HCT116 (cell line): ENCODE measurements at regions not wholly inside any gene's neighbourhood (a gene's known extent, or its start where the extent isn't known, plus 50 kb on each side); places are given as distances from the start of the nearest gene placed in this dataset.

Experiments used
- ATAC-seq: fragments of 200-7000 bp; cut with Tn5 transposase; 2 replicates; pipeline ENCODE4 v1.9.1; 2020; ENCODE audit warnings: mild to moderate bottlenecking, moderate library complexity
- BruUV-seq: library from RNA; stranded (reverse); fragments of 400-500 nt; replicated peaks from 2 replicates; lab custom pipeline; 2021; lab: Mats Ljungman, UMichigan
- CTCF ChIA-PET: fragments of 300-600 bp; sonication (Branson Sonifier 250); formaldehyde crosslinking; loops from one replicate; lab custom pipeline; 2021; ENCODE audit warnings: antibody characterized with exemption; lab: Charles Lee
- POLR2A ChIA-PET: fragments of 300-600, 350-600 bp; sonication (Branson Sonifier 250); formaldehyde crosslinking; loops from one replicate; lab custom pipeline; 2021; ENCODE audit warnings: antibody characterized with exemption; lab: Charles Lee
- RAD21 ChIA-PET, 2 experiments: fragments of 300-600 bp; sonication (Branson Sonifier 250); formaldehyde crosslinking; loops; one replicate each; lab custom pipeline; 2023; ENCODE audit warnings: low total read pairs in 2 of 2; ENCODE audit not compliant: uncharacterized antibody in 2 of 2, unreplicated experiment in 2 of 2, low non-redundant PET in 1 of 2; lab: Charles Lee
- DNase-seq: peaks from one replicate; pipeline ENCODE4 v3.0.0-alpha.2; 2010; ENCODE audit warnings: low read depth, low spot score
- H2AFZ ChIP-seq: fragments of 200-600 bp; shearing (Covaris generic), sonication (generic); 2 replicates; pipeline ENCODE4 v1.6.1; 2017; ENCODE audit warnings: low read depth, mixed run types, mixed read lengths, antibody characterized with exemption, low read length; ENCODE audit not compliant: poor library complexity, severe bottlenecking
- H3K27ac ChIP-seq: 2 replicates; pipeline ENCODE4 v1.5.1; 2012; ENCODE audit warnings: low read depth, low read length
- H3K27me3 ChIP-seq: fragments of 200-600 bp; sonication (generic); 2 replicates; pipeline ENCODE4 v1.6.1; 2016; ENCODE audit warnings: mixed run types, low read length, mixed read lengths; ENCODE audit not compliant: insufficient read depth
- H3K36me3 ChIP-seq, 2 experiments: fragments of 200-500 bp in 1 of 2; fragments of 200-600 bp in 1 of 2; sonication (Bioruptor generic) in 1 of 2; sonication (generic) in 1 of 2; 2 replicates each; pipeline versions ENCODE4 v1.5.1 to v1.6.1; 2014 to 2016; ENCODE audit warnings: low read length in 2 of 2, inconsistent platforms in 1 of 2, mixed read lengths in 1 of 2, mixed run types in 1 of 2; ENCODE audit not compliant: insufficient read depth in 2 of 2, control insufficient read depth in 1 of 2
- H3K4me1 ChIP-seq, 2 experiments: fragments of 200-600 bp in 1 of 2; sonication (generic) in 1 of 2; 2 replicates each; pipeline versions ENCODE4 v1.5.1 to v1.6.1; 2012 to 2017; ENCODE audit warnings: low read length in 2 of 2, inconsistent platforms in 1 of 2, mild to moderate bottlenecking in 1 of 2, mixed read lengths in 1 of 2, mixed run types in 1 of 2, moderate library complexity in 1 of 2; ENCODE audit not compliant: insufficient read depth in 2 of 2, control insufficient read depth in 1 of 2
- H3K4me2 ChIP-seq: fragments of 200-600 bp; sonication (generic); 2 replicates; pipeline ENCODE4 v1.6.1; 2017; ENCODE audit warnings: mixed run types, low read length, mixed read lengths
- H3K4me3 ChIP-seq, 2 experiments: fragments of 200-600 bp in 1 of 2; sonication (generic) in 1 of 2; replicated peaks in 1 of 2; 2 replicates each; pipeline ENCODE4 v1.5.1; 2011 to 2016; ENCODE audit warnings: low read length in 2 of 2, control low read depth in 1 of 2, low read depth in 1 of 2, mild to moderate bottlenecking in 1 of 2, mixed read lengths in 1 of 2, mixed run types in 1 of 2
- H3K79me2 ChIP-seq: fragments of 200-600 bp; sonication (generic); 2 replicates; pipeline ENCODE4 v1.6.1; 2017; ENCODE audit warnings: mild to moderate bottlenecking, mixed run types, low read length, moderate library complexity, mixed read lengths; ENCODE audit not compliant: insufficient read depth
- H3K9ac ChIP-seq: fragments of 200-600 bp; sonication (generic); 2 replicates; pipeline ENCODE4 v1.6.1; 2016; ENCODE audit warnings: low read length, mixed read lengths
- H3K9me2 ChIP-seq: fragments of 200-600 bp; sonication (generic), shearing (Covaris generic); 2 replicates; pipeline ENCODE4 v1.6.1; 2017; ENCODE audit warnings: mixed run types, mild to moderate bottlenecking, moderate library complexity; ENCODE audit not compliant: insufficient read depth
- H3K9me3 ChIP-seq, 2 experiments: fragments of 200-500 bp in 1 of 2; fragments of 200-600 bp in 1 of 2; sonication (Bioruptor generic) in 1 of 2; sonication (generic) in 1 of 2; 2 replicates each; pipeline ENCODE4 v1.6.1; 2014 to 2017; ENCODE audit warnings: low read length in 2 of 2, mixed read lengths in 2 of 2, inconsistent platforms in 1 of 2, low read depth in 1 of 2, mild to moderate bottlenecking in 1 of 2, mixed run types in 1 of 2, moderate library complexity in 1 of 2; ENCODE audit not compliant: control insufficient read depth in 1 of 2, insufficient read depth in 1 of 2
- H4K20me1 ChIP-seq: fragments of 200-600 bp; sonication (generic), shearing (Covaris generic); 2 replicates; pipeline ENCODE4 v1.6.1; 2017; ENCODE audit warnings: mixed run types, mild to moderate bottlenecking, moderate library complexity; ENCODE audit not compliant: insufficient read depth
- CBX3 ChIP-seq: IDR thresholded peaks from 2 replicates; pipeline ENCODE4 v1.6.1; 2012; ENCODE audit warnings: low read depth
- CEBPB ChIP-seq: IDR thresholded peaks from 2 replicates; pipeline ENCODE4 v1.6.1; 2012; ENCODE audit warnings: low read depth
- EGR1 ChIP-seq: IDR thresholded peaks from 2 replicates; pipeline ENCODE4 v1.6.1; 2012; ENCODE audit warnings: low read depth
- ELF1 ChIP-seq: IDR thresholded peaks from 2 replicates; pipeline ENCODE4 v1.6.1; 2012; ENCODE audit warnings: low read depth, borderline replicate concordance
- EZH2 ChIP-seq: fragments of 200-600 bp; sonication (generic); IDR thresholded peaks from 2 replicates; pipeline ENCODE4 v1.6.1; 2017; ENCODE audit warnings: antibody characterized with exemption, mixed run types
- EZH2phosphoT487 ChIP-seq: fragments of 200-600 bp; IDR thresholded peaks from 2 replicates; pipeline ENCODE4 v1.6.1; 2018; ENCODE audit warnings: antibody characterized with exemption, borderline replicate concordance
- FOSL1 ChIP-seq: IDR thresholded peaks from 2 replicates; pipeline ENCODE4 v1.6.1; 2012; ENCODE audit warnings: low read depth
- JUND ChIP-seq: IDR thresholded peaks from 2 replicates; pipeline ENCODE4 v1.6.1; 2012
- POLR2A ChIP-seq: IDR thresholded peaks from 2 replicates; pipeline ENCODE4 v1.7.0; 2011; ENCODE audit warnings: borderline replicate concordance; ENCODE audit not compliant: insufficient read depth, insufficient read length; ENCODE audit errors: extremely low read depth
- POLR2AphosphoS5 ChIP-seq: IDR thresholded peaks from 2 replicates; pipeline ENCODE4 v1.6.1; 2011; ENCODE audit warnings: mild to moderate bottlenecking, low read depth, low read length, moderate library complexity
- RAD21 ChIP-seq: IDR thresholded peaks from 2 replicates; pipeline ENCODE4 v1.6.1; 2012; ENCODE audit warnings: low read depth, mild to moderate bottlenecking
- SIN3A ChIP-seq: IDR thresholded peaks from 2 replicates; pipeline ENCODE4 v1.6.1; 2012; ENCODE audit warnings: low read depth
- SRF ChIP-seq: IDR thresholded peaks from 2 replicates; pipeline ENCODE4 v1.6.1; 2012; ENCODE audit warnings: low read depth
- TCF7L2 ChIP-seq: IDR thresholded peaks from 2 replicates; pipeline ENCODE4 v1.7.0; 2011; ENCODE audit warnings: borderline replicate concordance, inconsistent platforms; ENCODE audit not compliant: insufficient read depth, insufficient read length; ENCODE audit errors: extremely low read depth
- YY1 ChIP-seq: IDR thresholded peaks from 2 replicates; pipeline ENCODE4 v1.6.1; 2011; ENCODE audit warnings: low read length, low read depth, moderate library complexity, mild to moderate bottlenecking; ENCODE audit not compliant: insufficient replicate concordance; ENCODE audit errors: extremely low read depth
- ZNF274 ChIP-seq: fragments of 200-500 bp; sonication (Bioruptor generic); IDR thresholded peaks from 2 replicates; pipeline ENCODE4 v1.6.1; 2014; ENCODE audit warnings: mild to moderate bottlenecking, low read depth, low read length, inconsistent platforms
- intact Hi-C: fragments of 100-400 bp; cut with micrococcal nuclease; formaldehyde crosslinking; loops from 2 replicates; pipeline ENCODE4 v1.10.0; 2022
- TF ChIP-seq, protein P1 (sequence below): IDR thresholded peaks from 2 replicates; pipeline ENCODE4 v1.6.1; 2012
- TF ChIP-seq, protein P2 (sequence below): IDR thresholded peaks from 2 replicates; pipeline ENCODE4 v1.6.1; 2011; ENCODE audit warnings: mild to moderate bottlenecking, low read length, moderate library complexity; ENCODE audit not compliant: insufficient replicate concordance; ENCODE audit errors: extremely low read depth
- TF ChIP-seq, protein P3 (sequence below): IDR thresholded peaks from 2 replicates; pipeline ENCODE4 v1.6.1; 2012; ENCODE audit warnings: low read depth
- TF ChIP-seq, protein P4 (sequence below): IDR thresholded peaks from 2 replicates; pipeline ENCODE4 v1.6.1; 2012

DNA sequence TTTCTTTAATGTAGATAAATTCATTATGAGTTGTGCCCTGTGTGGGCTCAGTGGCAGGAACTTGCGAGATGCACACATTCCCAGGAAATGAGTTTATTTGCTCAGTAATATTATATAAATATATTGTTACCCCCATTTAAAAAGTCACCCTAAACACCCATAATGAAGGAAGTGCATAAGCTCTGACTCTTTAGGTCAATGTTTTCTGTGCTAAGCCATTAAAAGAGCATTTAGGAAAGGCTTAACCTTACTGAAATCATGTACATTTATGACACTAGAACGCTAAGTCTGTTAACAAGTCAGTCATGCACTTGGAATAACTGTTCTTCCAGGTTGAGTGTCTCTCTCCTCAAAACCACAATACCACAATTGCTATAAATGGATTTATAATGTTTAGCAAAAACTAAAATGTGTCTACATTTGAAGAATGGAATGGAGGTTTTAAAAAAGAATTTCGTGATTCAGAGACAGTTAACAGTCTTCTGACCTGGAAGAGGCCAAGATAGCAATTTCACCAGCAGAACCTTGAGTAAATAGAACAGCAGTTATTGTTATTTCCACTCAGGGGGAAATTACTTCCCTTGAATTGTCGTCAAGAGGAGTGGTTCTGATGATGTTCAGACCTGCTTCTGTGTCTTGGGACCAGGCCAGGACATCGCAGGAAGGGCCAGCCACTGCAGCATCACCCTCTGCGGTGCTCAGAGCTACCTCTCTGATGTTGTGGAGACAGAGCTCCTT is 91.1 kb upstream of the VEGFC start:
- no peak for DNase-seq
- H3K36me3 ChIP-seq: no peaks in the 10 kb centered on the region
- no peak for TF ChIP-seq EZH2
- TF ChIP-seq YY1: no peak
- no peak for TF ChIP-seq ELF1
- TF ChIP-seq EZH2phosphoT487: no peak
- TF ChIP-seq TCF7L2: no peak
- no peak for TF ChIP-seq POLR2AphosphoS5
- TF ChIP-seq, protein P1, sequence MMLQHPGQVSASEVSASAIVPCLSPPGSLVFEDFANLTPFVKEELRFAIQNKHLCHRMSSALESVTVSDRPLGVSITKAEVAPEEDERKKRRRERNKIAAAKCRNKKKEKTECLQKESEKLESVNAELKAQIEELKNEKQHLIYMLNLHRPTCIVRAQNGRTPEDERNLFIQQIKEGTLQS: no peak
- TF ChIP-seq RAD21: no peak
- no peak for TF ChIP-seq ZNF274
- TF ChIP-seq, protein P2, sequence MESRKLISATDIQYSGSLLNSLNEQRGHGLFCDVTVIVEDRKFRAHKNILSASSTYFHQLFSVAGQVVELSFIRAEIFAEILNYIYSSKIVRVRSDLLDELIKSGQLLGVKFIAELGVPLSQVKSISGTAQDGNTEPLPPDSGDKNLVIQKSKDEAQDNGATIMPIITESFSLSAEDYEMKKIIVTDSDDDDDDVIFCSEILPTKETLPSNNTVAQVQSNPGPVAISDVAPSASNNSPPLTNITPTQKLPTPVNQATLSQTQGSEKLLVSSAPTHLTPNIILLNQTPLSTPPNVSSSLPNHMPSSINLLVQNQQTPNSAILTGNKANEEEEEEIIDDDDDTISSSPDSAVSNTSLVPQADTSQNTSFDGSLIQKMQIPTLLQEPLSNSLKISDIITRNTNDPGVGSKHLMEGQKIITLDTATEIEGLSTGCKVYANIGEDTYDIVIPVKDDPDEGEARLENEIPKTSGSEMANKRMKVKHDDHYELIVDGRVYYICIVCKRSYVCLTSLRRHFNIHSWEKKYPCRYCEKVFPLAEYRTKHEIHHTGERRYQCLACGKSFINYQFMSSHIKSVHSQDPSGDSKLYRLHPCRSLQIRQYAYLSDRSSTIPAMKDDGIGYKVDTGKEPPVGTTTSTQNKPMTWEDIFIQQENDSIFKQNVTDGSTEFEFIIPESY: no peak
- TF ChIP-seq EGR1: no peak
- TF ChIP-seq SRF: no peak
- no peak for TF ChIP-seq JUND
- TF ChIP-seq SIN3A: no peak
- no peak for TF ChIP-seq POLR2A
- TF ChIP-seq FOSL1: no peak
- TF ChIP-seq, protein P3, sequence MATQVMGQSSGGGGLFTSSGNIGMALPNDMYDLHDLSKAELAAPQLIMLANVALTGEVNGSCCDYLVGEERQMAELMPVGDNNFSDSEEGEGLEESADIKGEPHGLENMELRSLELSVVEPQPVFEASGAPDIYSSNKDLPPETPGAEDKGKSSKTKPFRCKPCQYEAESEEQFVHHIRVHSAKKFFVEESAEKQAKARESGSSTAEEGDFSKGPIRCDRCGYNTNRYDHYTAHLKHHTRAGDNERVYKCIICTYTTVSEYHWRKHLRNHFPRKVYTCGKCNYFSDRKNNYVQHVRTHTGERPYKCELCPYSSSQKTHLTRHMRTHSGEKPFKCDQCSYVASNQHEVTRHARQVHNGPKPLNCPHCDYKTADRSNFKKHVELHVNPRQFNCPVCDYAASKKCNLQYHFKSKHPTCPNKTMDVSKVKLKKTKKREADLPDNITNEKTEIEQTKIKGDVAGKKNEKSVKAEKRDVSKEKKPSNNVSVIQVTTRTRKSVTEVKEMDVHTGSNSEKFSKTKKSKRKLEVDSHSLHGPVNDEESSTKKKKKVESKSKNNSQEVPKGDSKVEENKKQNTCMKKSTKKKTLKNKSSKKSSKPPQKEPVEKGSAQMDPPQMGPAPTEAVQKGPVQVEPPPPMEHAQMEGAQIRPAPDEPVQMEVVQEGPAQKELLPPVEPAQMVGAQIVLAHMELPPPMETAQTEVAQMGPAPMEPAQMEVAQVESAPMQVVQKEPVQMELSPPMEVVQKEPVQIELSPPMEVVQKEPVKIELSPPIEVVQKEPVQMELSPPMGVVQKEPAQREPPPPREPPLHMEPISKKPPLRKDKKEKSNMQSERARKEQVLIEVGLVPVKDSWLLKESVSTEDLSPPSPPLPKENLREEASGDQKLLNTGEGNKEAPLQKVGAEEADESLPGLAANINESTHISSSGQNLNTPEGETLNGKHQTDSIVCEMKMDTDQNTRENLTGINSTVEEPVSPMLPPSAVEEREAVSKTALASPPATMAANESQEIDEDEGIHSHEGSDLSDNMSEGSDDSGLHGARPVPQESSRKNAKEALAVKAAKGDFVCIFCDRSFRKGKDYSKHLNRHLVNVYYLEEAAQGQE: no peak
- TF ChIP-seq, protein P4, sequence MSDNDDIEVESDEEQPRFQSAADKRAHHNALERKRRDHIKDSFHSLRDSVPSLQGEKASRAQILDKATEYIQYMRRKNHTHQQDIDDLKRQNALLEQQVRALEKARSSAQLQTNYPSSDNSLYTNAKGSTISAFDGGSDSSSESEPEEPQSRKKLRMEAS: no peak
- no peak for TF ChIP-seq CBX3
- no peak for TF ChIP-seq CEBPB
- TF ChIP-seq, all 23 proteins: peak for 0
- no peaks in the 10 kb centered on the region for H3K9me2 ChIP-seq
- H4K20me1 ChIP-seq: no peaks in the 10 kb centered on the region
- ATAC-seq: no peak
- no peaks in the 10 kb centered on the region for H3K27me3 ChIP-seq
- H2AFZ ChIP-seq: no peak overlapping the region
- H3K79me2 ChIP-seq: no peaks in the 10 kb centered on the region
- H3K4me2 ChIP-seq: no peak overlapping the region
- H3K4me3 ChIP-seq: no peak overlapping the region
- ChIA-PET RAD21 (no interaction called here), POLR2A (no interaction called here), CTCF (no interaction called here)
- H3K9ac ChIP-seq: no peak overlapping the region
- H3K27ac ChIP-seq: no peak overlapping the region
- BruUV-seq: no TSS peak
- no peaks in the 10 kb centered on the region for H3K9me3 ChIP-seq
- no peaks in the 10 kb centered on the region for H3K4me1 ChIP-seq
- intact Hi-C loops: no loop called here
